H1 (cell line): ENCODE measurements at regions not wholly inside any gene's neighbourhood (a gene's known extent, or its start where the extent isn't known, plus 50 kb on each side); places are given as distances from the start of the nearest gene placed in this dataset.

Experiments
- CTCF ChIA-PET: fragments of 300-600 bp; sonication (Branson Sonifier 250); formaldehyde crosslinking; loops from one replicate; lab custom pipeline; 2021; ENCODE audit not compliant: partially characterized antibody; lab: Charles Lee
- POLR2A ChIA-PET: fragments of 300-600 bp; sonication (Branson Sonifier 250); formaldehyde crosslinking; loops from one replicate; lab custom pipeline; 2021; ENCODE audit warnings: inconsistent platforms; ENCODE audit not compliant: partially characterized antibody; lab: Charles Lee
- DNase-seq, 2 experiments: peaks; one replicate each; pipeline versions ENCODE4 v3.0.0 to v3.0.0-alpha.2; 2010 to 2022; ENCODE audit warnings: low spot score in 2 of 2, low read depth in 1 of 2, mixed read lengths in 1 of 2
- FAIRE-seq: peaks from 2 replicates; lab custom pipeline; 2011; peaks lifted over from hg19 to GRCh38; lab: Jason Lieb, UNC
- H2AFZ ChIP-seq: 2 replicates; pipeline ENCODE4 v1.8.1; 2012; ENCODE audit warnings: low read length, inconsistent platforms
- H2AK5ac ChIP-seq: 2 replicates; pipeline ENCODE4 v1.6.1; 2013; ENCODE audit warnings: low read depth, low read length
- H2BK120ac ChIP-seq: replicated peaks from 2 replicates; pipeline ENCODE3; 2013; ENCODE audit warnings: low read depth, low read length, inconsistent platforms
- H2BK12ac ChIP-seq: 2 replicates; pipeline ENCODE4 v1.6.1; 2013; ENCODE audit warnings: low read depth, low read length
- H2BK15ac ChIP-seq: 2 replicates; pipeline ENCODE4 v1.6.1; 2013; ENCODE audit warnings: low read length
- H2BK20ac ChIP-seq: 2 replicates; pipeline ENCODE4 v1.6.1; 2013; ENCODE audit warnings: low read length
- H2BK5ac ChIP-seq: 2 replicates; pipeline ENCODE4 v1.6.1; 2013; ENCODE audit warnings: low read depth, low read length
- H3K14ac ChIP-seq: 2 replicates; pipeline ENCODE4 v1.6.1; 2013; ENCODE audit warnings: inconsistent platforms; ENCODE audit not compliant: insufficient read length
- H3K18ac ChIP-seq: 2 replicates; pipeline ENCODE4 v1.6.1; 2013; ENCODE audit warnings: low read length; ENCODE audit errors: extremely low read depth
- H3K23ac ChIP-seq: 2 replicates; pipeline ENCODE4 v1.6.1; 2013; ENCODE audit warnings: inconsistent platforms; ENCODE audit not compliant: insufficient read length
- H3K23me2 ChIP-seq: 2 replicates; pipeline ENCODE4 v1.6.1; 2013; ENCODE audit warnings: low read depth, low read length
- H3K27ac ChIP-seq: 2 replicates; pipeline ENCODE4 v1.6.1; 2011; ENCODE audit warnings: low read depth, low read length, inconsistent platforms
- H3K27me3 ChIP-seq, 4 experiments: replicated peaks in 1 of 4; 1 replicate in 1 of 4; 2 replicates in 3 of 4; pipeline versions ENCODE4 v1.6.1 to v1.8.1; 2011 to 2013; ENCODE audit warnings: low read length in 3 of 4, mild to moderate bottlenecking in 3 of 4, inconsistent platforms in 2 of 4, mixed read lengths in 2 of 4, moderate library complexity in 1 of 4; ENCODE audit not compliant: control insufficient read depth in 3 of 4, insufficient read depth in 3 of 4; ENCODE audit errors: extremely low read depth in 1 of 4
- H3K36me3 ChIP-seq, 4 experiments: 2 replicates each; pipeline versions ENCODE4 v1.6.1 to v1.8.1; 2011 to 2013; ENCODE audit warnings: mild to moderate bottlenecking in 4 of 4, low read length in 3 of 4, moderate library complexity in 2 of 4, control low read depth in 1 of 4, inconsistent platforms in 1 of 4; ENCODE audit not compliant: insufficient read depth in 4 of 4, control insufficient read depth in 2 of 4
- H3K4ac ChIP-seq: replicated peaks from 2 replicates; pipeline ENCODE3; 2013; ENCODE audit warnings: low read length, low read depth, mixed read lengths, inconsistent platforms; ENCODE audit not compliant: insufficient read length
- H3K4me1 ChIP-seq, 4 experiments: replicated peaks in 1 of 4; 1 replicate in 1 of 4; 2 replicates in 3 of 4; pipeline versions ENCODE4 v1.6.1 to v1.8.1; 2011 to 2013; ENCODE audit warnings: low read length in 3 of 4, inconsistent platforms in 2 of 4, mixed read lengths in 1 of 4; ENCODE audit not compliant: insufficient read depth in 4 of 4, control insufficient read depth in 3 of 4
- H3K4me2 ChIP-seq, 2 experiments: 2 replicates each; pipeline versions ENCODE4 v1.6.1 to v1.8.1; 2011 to 2013; ENCODE audit warnings: low read depth in 2 of 2, low read length in 2 of 2, control low read depth in 1 of 2, inconsistent platforms in 1 of 2, mild to moderate bottlenecking in 1 of 2; ENCODE audit not compliant: insufficient read depth in 1 of 2
- H3K4me3 ChIP-seq, 4 experiments: fragments of 200-600, 300-600 bp in 1 of 4; sonication (generic), shearing (Covaris generic), sonication (Bioruptor Twin) in 1 of 4; 2 replicates each; pipeline versions ENCODE4 v1.5.1 to v1.8.1; 2011 to 2016; ENCODE audit warnings: low read length in 4 of 4, low read depth in 3 of 4, control low read depth in 2 of 4, inconsistent platforms in 2 of 4, mild to moderate bottlenecking in 2 of 4, mixed read lengths in 1 of 4, moderate library complexity in 1 of 4; ENCODE audit not compliant: insufficient read depth in 2 of 4; ENCODE audit errors: extremely low read depth in 1 of 4
- H3K56ac ChIP-seq: replicated peaks from 2 replicates; pipeline ENCODE3; 2013; ENCODE audit warnings: low read depth, mild to moderate bottlenecking, mixed read lengths, low read length, inconsistent platforms; ENCODE audit not compliant: insufficient read length
- H3K79me1 ChIP-seq: 2 replicates; pipeline ENCODE4 v1.6.1; 2013; ENCODE audit warnings: low read depth, low read length, control low read depth
- H3K79me2 ChIP-seq, 2 experiments: 2 replicates each; pipeline versions ENCODE4 v1.6.1 to v1.8.1; 2012 to 2013; ENCODE audit warnings: low read length in 2 of 2, mild to moderate bottlenecking in 2 of 2, inconsistent platforms in 1 of 2; ENCODE audit not compliant: insufficient read depth in 2 of 2, control insufficient read depth in 1 of 2
- H3K9ac ChIP-seq, 4 experiments: replicated peaks in 1 of 4; 1 replicate in 1 of 4; 2 replicates in 3 of 4; pipeline versions ENCODE4 v1.6.1 to v1.8.1; 2011 to 2013; ENCODE audit warnings: low read depth in 3 of 4, low read length in 3 of 4, control low read depth in 2 of 4, mild to moderate bottlenecking in 2 of 4, moderate library complexity in 2 of 4, inconsistent platforms in 1 of 4; ENCODE audit errors: extremely low read depth in 1 of 4
- H3K9me3 ChIP-seq, 2 experiments: 2 replicates each; pipeline versions ENCODE4 v1.6.1 to v1.8.1; 2012 to 2013; ENCODE audit warnings: mild to moderate bottlenecking in 2 of 2, moderate library complexity in 2 of 2, control low read depth in 1 of 2, inconsistent platforms in 1 of 2, low read depth in 1 of 2, low read length in 1 of 2, mixed read lengths in 1 of 2; ENCODE audit not compliant: insufficient read depth in 2 of 2
- H4K20me1 ChIP-seq, 2 experiments: replicated peaks in 1 of 2; 2 replicates each; pipeline versions ENCODE3 to v1.8.1; 2011 to 2013; ENCODE audit warnings: inconsistent platforms in 2 of 2, low read length in 2 of 2, mild to moderate bottlenecking in 1 of 2; ENCODE audit not compliant: insufficient read depth in 2 of 2, control insufficient read depth in 1 of 2
- H4K5ac ChIP-seq: 2 replicates; pipeline ENCODE4 v1.6.1; 2013; ENCODE audit warnings: low read length, low read depth, mixed read lengths, inconsistent platforms; ENCODE audit not compliant: insufficient read length
- H4K8ac ChIP-seq: 2 replicates; pipeline ENCODE4 v1.8.0; 2013; ENCODE audit warnings: mild to moderate bottlenecking, moderate library complexity, low read length, inconsistent platforms; ENCODE audit not compliant: insufficient read depth; ENCODE audit errors: extremely low read depth
- H4K91ac ChIP-seq: replicated peaks from 2 replicates; pipeline ENCODE3; 2013; ENCODE audit warnings: low read length, mixed read lengths, inconsistent platforms; ENCODE audit not compliant: insufficient read length
- CREB1 ChIP-seq: IDR thresholded peaks from 2 replicates; pipeline ENCODE4 v1.6.1; 2012; ENCODE audit warnings: inconsistent platforms
- MAX ChIP-seq: IDR thresholded peaks from 2 replicates; pipeline ENCODE4 v1.6.1; 2012; ENCODE audit warnings: inconsistent platforms
- NANOG ChIP-seq: IDR thresholded peaks from 2 replicates; pipeline ENCODE4 v1.6.1; 2011; ENCODE audit warnings: low read length, low read depth, mild to moderate bottlenecking, inconsistent platforms; ENCODE audit not compliant: insufficient read depth, poor library complexity, severe bottlenecking
- RAD21 ChIP-seq, 2 experiments: IDR thresholded peaks in 1 of 2; conservative IDR thresholded peaks in 1 of 2; 2 replicates each; pipeline ENCODE4 v1.6.1; 2011; ENCODE audit warnings: low read depth in 2 of 2, low read length in 2 of 2, improper control_type of control experiment in 1 of 2, inconsistent platforms in 1 of 2, mild to moderate bottlenecking in 1 of 2, moderate library complexity in 1 of 2
- WGBS, 2 experiments: shearing (Covaris generic) in 1 of 2; methylation state at CpG; one replicate each; pipeline versions ENCODE4 v1.1.6 to v1.1.7; 2013 to 2015; ENCODE audit warnings: low lambda C conversion rate in 2 of 2, mixed read lengths in 2 of 2, inconsistent platforms in 1 of 2, low coverage in 1 of 2, missing lambda C conversion rate in 1 of 2; ENCODE audit not compliant: insufficient replicate concordance in 2 of 2, insufficient coverage in 1 of 2, insufficient read length in 1 of 2; ENCODE audit errors: extremely low coverage in 1 of 2, missing lambda C conversion rate in 1 of 2; 5-methylcytosine and 5-hydroxymethylcytosine counted together

DNA sequence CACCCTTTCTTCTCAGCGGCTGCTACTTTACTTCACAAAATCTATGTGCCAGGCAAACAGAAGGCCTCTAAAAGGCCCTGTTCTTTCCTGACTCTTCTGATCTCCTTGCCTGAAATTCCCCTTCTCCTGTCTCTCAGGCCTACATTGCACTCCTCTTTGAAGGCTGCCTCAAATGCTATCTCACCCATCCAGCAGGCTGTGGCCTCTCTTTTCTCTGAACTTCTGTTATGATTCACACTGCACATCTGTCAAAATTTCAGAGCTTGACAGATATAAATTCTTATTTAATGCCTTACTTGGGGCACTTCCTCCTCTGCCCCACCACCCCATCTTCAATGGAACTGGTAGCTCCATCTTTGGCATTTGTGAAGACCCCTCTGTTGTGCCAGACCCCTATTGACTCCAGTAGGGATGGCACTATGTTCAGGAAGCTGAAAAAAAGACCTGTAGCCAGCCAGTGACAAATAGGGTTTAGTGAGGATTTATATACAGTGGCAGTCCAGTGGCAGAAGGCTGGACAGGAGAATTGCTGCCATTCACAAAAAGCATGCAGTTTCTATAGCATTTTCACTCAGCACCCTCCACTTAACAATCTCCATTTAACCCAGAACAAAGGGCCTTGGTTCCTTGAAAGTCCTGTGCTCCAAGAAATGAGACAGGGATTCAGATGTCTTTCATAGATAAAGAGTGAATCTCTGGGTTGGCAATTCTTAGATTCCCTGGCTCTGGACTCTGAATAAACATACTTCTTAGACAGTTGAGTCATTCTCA, 415.8 kb upstream of the GRM7 start:
- H4K20me1 ChIP-seq, result no peaks in the 10 kb centered on the region
- FAIRE-seq (no peak), DNase-seq (no peak)
- H3K27ac ChIP-seq, result no peak overlapping the region
- H3K23me2 ChIP-seq, result no peaks in the 10 kb centered on the region
- ChIA-PET POLR2A (no interaction called here), CTCF (interaction anchor here (0.8 kb wide), 1 partner anchor 15 kb away, joined by 3 read pairs; no protein-coding TSS in a partner anchor)
- no peaks in the 10 kb centered on the region for H3K27me3 ChIP-seq
- no peak overlapping the region for H2AK5ac ChIP-seq
- no peak overlapping the region for H2BK15ac ChIP-seq
- no peak overlapping the region for H4K8ac ChIP-seq
- H3K36me3 ChIP-seq, result no peaks in the 10 kb centered on the region
- no peak overlapping the region for H3K4ac ChIP-seq
- no peaks in the 10 kb centered on the region for H3K79me2 ChIP-seq
- H3K4me2 ChIP-seq, result no peak overlapping the region
- H2BK12ac ChIP-seq, result no peak overlapping the region
- no peaks in the 10 kb centered on the region for H3K9me3 ChIP-seq
- 100% methylated on average over 1 of the region's 1 CpG; no CpG with 5 or more reads in 1 of the 2 experiments for WGBS, 2 experiments
- H3K9ac ChIP-seq, result no peak overlapping the region
- TF ChIP-seq NANOG (no peak), MAX (no peak), CREB1 (no peak), RAD21 (IDR thresholded peaks at IDR 0.05 in 1 of 2, conservative IDR thresholded peaks at IDR 0.05 in 1 of 2; ENCODE audit: low read depth in 2 of 2, low read length in 2 of 2) (no peak)
- H4K91ac ChIP-seq, result no peak overlapping the region
- H3K56ac ChIP-seq, result no peak overlapping the region
- no peak overlapping the region for H3K23ac ChIP-seq
- no peak overlapping the region for H4K5ac ChIP-seq
- no peak overlapping the region for H2BK120ac ChIP-seq
- H3K18ac ChIP-seq, result no peak overlapping the region
- peaks cover 0 to 7% (median 0%) of the 10 kb centered on the region in 4 experiments; a peak in 1 of 7 replicates for H3K4me1 ChIP-seq
- H2BK5ac ChIP-seq, result no peak overlapping the region
- H3K14ac ChIP-seq, result no peak overlapping the region
- H2AFZ ChIP-seq, result no peak overlapping the region
- H2BK20ac ChIP-seq, result no peak overlapping the region
- no peak overlapping the region for H3K4me3 ChIP-seq
- H3K79me1 ChIP-seq, result no peaks in the 10 kb centered on the region
